Parathyroid adenoma (tissue), 2 donors: ENCODE measurements at regions not wholly inside any gene's neighbourhood (a gene's known extent, or its start where the extent isn't known, plus 50 kb on each side); places are given as distances from the start of the nearest gene placed in this dataset.

Experiments
- H2AFZ ChIP-seq: fragments of 300-600 bp; sonication (generic); one replicate; pipeline ENCODE4 v1.7.0; 2017; ENCODE audit warnings: antibody characterized with exemption, mild to moderate bottlenecking
- H3K27ac ChIP-seq: fragments of 300-600 bp; sonication (generic); one replicate; pipeline ENCODE4 v1.7.0; 2017
- H3K27me3 ChIP-seq: fragments of 300-600 bp; sonication (generic); one replicate; pipeline ENCODE4 v1.7.0; 2017; ENCODE audit warnings: low read length; ENCODE audit not compliant: control insufficient read depth, insufficient read depth
- H3K36me3 ChIP-seq: fragments of 300-600 bp; sonication (generic); one replicate; pipeline ENCODE4 v1.7.0; 2017; ENCODE audit warnings: low read length; ENCODE audit not compliant: control insufficient read depth, insufficient read depth
- H3K4me1 ChIP-seq: fragments of 300-600 bp; sonication (generic); one replicate; pipeline ENCODE4 v1.7.0; 2017; ENCODE audit warnings: control low read depth
- H3K4me2 ChIP-seq: fragments of 300-600 bp; sonication (generic); one replicate; pipeline ENCODE4 v1.7.0; 2017; ENCODE audit warnings: low read length
- H3K4me3 ChIP-seq: fragments of 300-600 bp; sonication (generic); one replicate; pipeline ENCODE4 v1.7.0; 2017; ENCODE audit warnings: low read depth, low read length
- H3K79me2 ChIP-seq: fragments of 300-600 bp; sonication (generic); one replicate; pipeline ENCODE4 v1.7.0; 2017; ENCODE audit warnings: control low read depth
- H3K9ac ChIP-seq: fragments of 300-600 bp; sonication (generic); one replicate; pipeline ENCODE4 v1.7.0; 2017; ENCODE audit warnings: mild to moderate bottlenecking
- H3K9me3 ChIP-seq: fragments of 300-600 bp; sonication (generic); one replicate; pipeline ENCODE4 v1.7.0; 2017; ENCODE audit warnings: low read length; ENCODE audit not compliant: control insufficient read depth
- TF ChIP-seq, protein P1 (sequence below): fragments of 300-600 bp; sonication (generic); IDR thresholded peaks from one replicate; pipeline ENCODE4 v1.7.0; 2017; ENCODE audit warnings: antibody characterized with exemption, mild to moderate bottlenecking
- donor health status: primary hyperparathyroidism.

- Histone ChIP-seq H3K4me3 (no peak overlapping the region), H3K27me3 (no peaks in the 10 kb centered on the region), H3K79me2 (no peaks in the 10 kb centered on the region), H3K9ac (no peak overlapping the region), H3K4me1 (no peaks in the 10 kb centered on the region), H3K27ac (no peak overlapping the region), H3K36me3 (no peaks in the 10 kb centered on the region), H3K9me3 (no peaks in the 10 kb centered on the region), H2AFZ (no peak overlapping the region), H3K4me2 (no peak overlapping the region)
- TF ChIP-seq, protein P1, sequence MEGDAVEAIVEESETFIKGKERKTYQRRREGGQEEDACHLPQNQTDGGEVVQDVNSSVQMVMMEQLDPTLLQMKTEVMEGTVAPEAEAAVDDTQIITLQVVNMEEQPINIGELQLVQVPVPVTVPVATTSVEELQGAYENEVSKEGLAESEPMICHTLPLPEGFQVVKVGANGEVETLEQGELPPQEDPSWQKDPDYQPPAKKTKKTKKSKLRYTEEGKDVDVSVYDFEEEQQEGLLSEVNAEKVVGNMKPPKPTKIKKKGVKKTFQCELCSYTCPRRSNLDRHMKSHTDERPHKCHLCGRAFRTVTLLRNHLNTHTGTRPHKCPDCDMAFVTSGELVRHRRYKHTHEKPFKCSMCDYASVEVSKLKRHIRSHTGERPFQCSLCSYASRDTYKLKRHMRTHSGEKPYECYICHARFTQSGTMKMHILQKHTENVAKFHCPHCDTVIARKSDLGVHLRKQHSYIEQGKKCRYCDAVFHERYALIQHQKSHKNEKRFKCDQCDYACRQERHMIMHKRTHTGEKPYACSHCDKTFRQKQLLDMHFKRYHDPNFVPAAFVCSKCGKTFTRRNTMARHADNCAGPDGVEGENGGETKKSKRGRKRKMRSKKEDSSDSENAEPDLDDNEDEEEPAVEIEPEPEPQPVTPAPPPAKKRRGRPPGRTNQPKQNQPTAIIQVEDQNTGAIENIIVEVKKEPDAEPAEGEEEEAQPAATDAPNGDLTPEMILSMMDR: no peak
Measured at GRCh38 chr13:22369090-22369489, 698.2 kb downstream of the FGF9 start.

- Histone ChIP-seq H3K27me3 (no peaks in the 10 kb centered on the region), H3K27ac (no peak overlapping the region)
Measured at GRCh38 chr13:22369840-22370239, 699.0 kb downstream of the FGF9 start.

DNA sequence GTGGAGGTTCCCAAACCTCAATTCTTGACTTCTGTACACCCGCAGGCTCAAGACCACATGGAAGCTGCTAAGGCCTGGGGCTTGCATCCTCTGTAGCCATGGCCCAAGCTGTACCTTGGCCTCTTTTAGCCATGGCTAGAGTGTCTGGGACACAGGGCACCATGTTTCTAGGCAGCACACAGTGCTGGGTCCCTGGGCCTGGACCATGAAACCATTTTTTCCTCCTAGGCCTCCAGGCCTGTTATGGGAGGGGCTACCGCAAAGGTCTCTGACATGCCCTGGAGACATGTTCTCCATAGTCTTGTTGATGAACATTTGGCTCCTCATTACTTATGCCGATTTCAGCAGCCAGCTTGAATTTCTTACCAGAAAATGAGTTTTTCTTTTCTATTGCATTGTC lies 701.4 kb downstream of the FGF9 start:
- TF ChIP-seq, protein P1: no peak
- H3K79me2 ChIP-seq: no peaks in the 10 kb centered on the region
- no peak overlapping the region for H3K4me2 ChIP-seq
- H3K4me1 ChIP-seq: no peaks in the 10 kb centered on the region
- H2AFZ ChIP-seq: no peak overlapping the region
- H3K27ac ChIP-seq: no peak overlapping the region
- H3K27me3 ChIP-seq: no peaks in the 10 kb centered on the region
- no peaks in the 10 kb centered on the region for H3K9me3 ChIP-seq
- no peak overlapping the region for H3K4me3 ChIP-seq
- H3K9ac ChIP-seq: no peak overlapping the region
- no peaks in the 10 kb centered on the region for H3K36me3 ChIP-seq

More at GRCh38 chr13:22369840-22370239, 699.0 kb downstream of the FGF9 start:
- Histone ChIP-seq H3K9me3 (no peaks in the 10 kb centered on the region), H3K4me2 (no peak overlapping the region), H3K79me2 (no peaks in the 10 kb centered on the region), H3K4me1 (no peaks in the 10 kb centered on the region), H3K36me3 (no peaks in the 10 kb centered on the region), H2AFZ (no peak overlapping the region), H3K9ac (no peak overlapping the region), H3K4me3 (no peak overlapping the region)
- TF ChIP-seq, protein P1: no peak

DNA sequence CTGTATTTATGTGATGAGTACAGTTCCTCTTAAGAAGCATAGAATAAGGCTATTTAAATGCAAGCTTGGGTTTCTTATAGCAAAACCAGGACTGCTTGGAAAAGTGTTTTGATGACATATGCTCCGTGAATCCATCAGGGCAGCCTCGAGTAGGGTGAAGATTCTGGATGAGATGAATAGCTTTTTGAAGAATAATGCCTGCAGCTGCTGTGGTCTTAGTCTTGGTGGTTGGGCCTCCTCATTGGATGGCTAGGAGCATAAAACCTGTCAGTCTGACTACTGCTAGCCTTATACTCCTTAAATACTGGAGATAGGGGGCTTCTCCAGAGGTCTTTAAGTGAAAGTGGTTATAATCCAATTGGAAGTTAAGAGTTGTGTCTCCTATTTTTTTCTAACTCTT lies 704.3 kb downstream of the FGF9 start:
- no peak overlapping the region for H3K4me2 ChIP-seq
- no peaks in the 10 kb centered on the region for H3K4me1 ChIP-seq
- peaks cover 3% of the 10 kb centered on the region for H3K9me3 ChIP-seq
- no peak overlapping the region for H3K4me3 ChIP-seq
- TF ChIP-seq, protein P1: no peak
- H3K27ac ChIP-seq: no peak overlapping the region
- no peaks in the 10 kb centered on the region for H3K36me3 ChIP-seq
- H2AFZ ChIP-seq: no peak overlapping the region
- H3K79me2 ChIP-seq: no peaks in the 10 kb centered on the region
- H3K27me3 ChIP-seq: no peaks in the 10 kb centered on the region
- H3K9ac ChIP-seq: no peak overlapping the region

DNA sequence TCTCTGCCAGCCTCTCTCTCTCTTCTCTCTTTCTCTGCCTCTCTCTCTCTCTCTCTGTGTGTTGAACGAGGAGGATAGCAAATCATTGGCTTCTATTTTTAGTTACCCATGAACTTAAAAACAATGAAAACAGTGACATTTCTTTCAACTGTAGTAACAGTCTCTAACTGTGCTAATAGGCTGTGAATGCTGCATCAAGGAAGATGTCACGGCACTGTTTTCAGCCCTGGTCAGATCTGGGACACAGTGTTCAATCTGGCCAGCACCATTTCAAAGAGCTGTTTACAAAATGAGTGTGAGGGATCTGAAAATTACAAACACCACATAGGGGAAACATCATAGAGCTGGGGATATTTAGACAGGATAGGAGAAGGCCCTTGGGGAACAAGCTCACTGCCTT lies 717.0 kb downstream of the FGF9 start:
- H3K9me3 ChIP-seq: no peaks in the 10 kb centered on the region
- TF ChIP-seq, protein P1: no peak
- H3K27ac ChIP-seq: no peak overlapping the region
- H3K79me2 ChIP-seq: no peaks in the 10 kb centered on the region
- no peak overlapping the region for H2AFZ ChIP-seq
- H3K4me2 ChIP-seq: no peak overlapping the region
- no peaks in the 10 kb centered on the region for H3K4me1 ChIP-seq
- no peak overlapping the region for H3K9ac ChIP-seq
- no peak overlapping the region for H3K4me3 ChIP-seq
- H3K36me3 ChIP-seq: no peaks in the 10 kb centered on the region
- no peaks in the 10 kb centered on the region for H3K27me3 ChIP-seq
